Ascending aorta (tissue), 2 donors: ENCODE measurements at regions not wholly inside any gene's neighbourhood (a gene's known extent, or its start where the extent isn't known, plus 50 kb on each side); places are given as distances from the start of the nearest gene placed in this dataset.

Experiments used
- DNase-seq, 2 donors: peaks; one replicate each; pipeline ENCODE4 v3.0.0-alpha.2; 2019; ENCODE audit warnings: low spot score in 2 of 2
- H3K27ac ChIP-seq, 2 donors: fragments of 200-600 bp; sonication (generic); one replicate each; pipeline ENCODE4 v1.5.1; 2016 to 2017; ENCODE audit warnings: mild to moderate bottlenecking in 1 of 2
- H3K27me3 ChIP-seq: fragments of 200-600 bp; sonication (generic); one replicate; pipeline ENCODE4 v1.5.1; 2017
- H3K36me3 ChIP-seq, 2 donors: fragments of 200-600 bp; sonication (generic); one replicate each; pipeline ENCODE4 v1.5.1; 2016
- H3K4me1 ChIP-seq, 2 donors: fragments of 200-600 bp; sonication (generic); one replicate each; pipeline ENCODE4 v1.5.1; 2016 to 2017; ENCODE audit warnings: mild to moderate bottlenecking in 1 of 2
- H3K4me3 ChIP-seq, 2 donors: fragments of 200-600 bp; sonication (generic); one replicate each; pipeline ENCODE4 v1.5.1; 2016 to 2017; ENCODE audit warnings: mild to moderate bottlenecking in 1 of 2
- H3K9me3 ChIP-seq, 2 donors: fragments of 200-600 bp; sonication (generic); one replicate each; pipeline ENCODE4 v1.5.1; 2016
- intact Hi-C: fragments of 100-400 bp; cut with DNase I; formaldehyde crosslinking; loops from one replicate; pipeline ENCODE4 v1.15.1; 2023
- TF ChIP-seq, protein P1 (sequence below), 3 experiments: fragments of 200-600 bp in 2 of 3; fragments of 450-650 bp in 1 of 3; sonication (generic) in 2 of 3; IDR thresholded peaks; one replicate each; pipeline ENCODE4 v1.5.1; 2016 to 2019; ENCODE audit warnings: antibody characterized with exemption in 3 of 3, mild to moderate bottlenecking in 1 of 3, moderate library complexity in 1 of 3

DNA sequence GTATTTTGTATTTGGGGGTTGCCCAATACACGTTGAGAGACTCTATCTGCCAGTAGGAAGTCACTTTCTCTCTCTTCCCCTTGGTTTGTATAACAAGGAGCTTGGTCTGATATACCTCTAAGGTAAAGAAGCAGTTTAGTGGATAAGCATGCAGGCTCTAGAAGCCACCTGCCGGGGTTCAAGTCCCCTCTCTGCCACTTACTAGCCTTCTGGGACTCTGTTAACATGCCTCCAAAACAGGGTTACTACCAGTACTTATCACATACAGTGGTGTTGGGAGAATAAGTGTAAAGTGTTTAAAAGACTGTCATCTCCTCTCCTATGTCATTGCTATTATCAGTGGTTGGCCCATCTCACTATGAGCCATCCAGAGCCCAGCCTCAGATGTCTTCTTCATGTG lies 156.1 kb upstream of the HS3ST3A1 start:
- no peaks in the 10 kb centered on the region for H3K9me3 ChIP-seq
- no peaks in the 10 kb centered on the region for H3K36me3 ChIP-seq
- H3K27me3 ChIP-seq: no peaks in the 10 kb centered on the region
- TF ChIP-seq, protein P1, sequence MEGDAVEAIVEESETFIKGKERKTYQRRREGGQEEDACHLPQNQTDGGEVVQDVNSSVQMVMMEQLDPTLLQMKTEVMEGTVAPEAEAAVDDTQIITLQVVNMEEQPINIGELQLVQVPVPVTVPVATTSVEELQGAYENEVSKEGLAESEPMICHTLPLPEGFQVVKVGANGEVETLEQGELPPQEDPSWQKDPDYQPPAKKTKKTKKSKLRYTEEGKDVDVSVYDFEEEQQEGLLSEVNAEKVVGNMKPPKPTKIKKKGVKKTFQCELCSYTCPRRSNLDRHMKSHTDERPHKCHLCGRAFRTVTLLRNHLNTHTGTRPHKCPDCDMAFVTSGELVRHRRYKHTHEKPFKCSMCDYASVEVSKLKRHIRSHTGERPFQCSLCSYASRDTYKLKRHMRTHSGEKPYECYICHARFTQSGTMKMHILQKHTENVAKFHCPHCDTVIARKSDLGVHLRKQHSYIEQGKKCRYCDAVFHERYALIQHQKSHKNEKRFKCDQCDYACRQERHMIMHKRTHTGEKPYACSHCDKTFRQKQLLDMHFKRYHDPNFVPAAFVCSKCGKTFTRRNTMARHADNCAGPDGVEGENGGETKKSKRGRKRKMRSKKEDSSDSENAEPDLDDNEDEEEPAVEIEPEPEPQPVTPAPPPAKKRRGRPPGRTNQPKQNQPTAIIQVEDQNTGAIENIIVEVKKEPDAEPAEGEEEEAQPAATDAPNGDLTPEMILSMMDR (IDR thresholded peaks at IDR 0.05): no peak
- intact Hi-C loops: no loop called here
- H3K4me3 ChIP-seq: no peak overlapping the region
- no peaks in the 10 kb centered on the region for H3K4me1 ChIP-seq
- no peak for DNase-seq
- no peak overlapping the region for H3K27ac ChIP-seq

DNA sequence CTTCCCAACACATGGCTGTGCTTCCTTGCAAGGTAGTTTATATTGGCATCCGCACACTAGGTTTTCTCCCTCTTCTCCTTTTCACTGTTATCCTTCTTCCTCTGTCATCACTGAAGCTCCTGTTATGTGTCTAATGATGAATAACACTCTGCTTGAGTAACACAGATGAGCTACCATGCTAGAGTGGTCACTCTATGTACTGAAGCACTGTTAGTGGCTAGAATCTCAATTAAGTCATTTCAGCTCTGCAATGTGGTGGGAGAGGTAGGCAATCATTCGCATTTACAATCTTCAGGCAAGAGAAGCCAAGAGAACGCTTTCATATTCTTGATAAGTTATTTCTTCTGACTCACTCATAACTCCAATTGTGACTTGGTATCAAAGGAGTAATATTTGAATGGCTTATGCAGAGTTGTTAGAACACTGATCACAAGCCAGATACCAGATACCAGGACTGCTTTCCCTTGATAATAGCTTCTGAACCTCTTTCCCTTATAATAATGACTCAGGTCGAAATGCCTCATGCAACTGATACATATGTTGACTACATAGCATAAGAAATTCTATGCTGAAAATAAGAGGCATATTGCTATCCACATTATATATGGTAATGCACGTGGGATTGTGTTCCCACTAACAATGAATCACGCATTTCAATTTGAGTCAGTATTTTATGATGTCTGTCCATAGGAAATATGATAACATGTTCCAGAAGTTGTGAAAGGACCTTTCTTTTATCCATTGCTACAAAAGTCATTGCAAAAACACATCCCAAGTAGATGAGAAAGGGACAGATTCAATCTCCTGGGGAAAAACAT lies 158.0 kb upstream of the HS3ST3A1 start:
- TF ChIP-seq, protein P1 (IDR thresholded peaks at IDR 0.05): no peak
- Histone ChIP-seq H3K27me3 (no peaks in the 10 kb centered on the region), H3K4me3 (no peak overlapping the region), H3K27ac (no peak overlapping the region), H3K9me3 (no peaks in the 10 kb centered on the region), H3K36me3 (no peaks in the 10 kb centered on the region), H3K4me1 (no peaks in the 10 kb centered on the region)
- intact Hi-C loops: no loop called here
- DNase-seq: no peak

DNA sequence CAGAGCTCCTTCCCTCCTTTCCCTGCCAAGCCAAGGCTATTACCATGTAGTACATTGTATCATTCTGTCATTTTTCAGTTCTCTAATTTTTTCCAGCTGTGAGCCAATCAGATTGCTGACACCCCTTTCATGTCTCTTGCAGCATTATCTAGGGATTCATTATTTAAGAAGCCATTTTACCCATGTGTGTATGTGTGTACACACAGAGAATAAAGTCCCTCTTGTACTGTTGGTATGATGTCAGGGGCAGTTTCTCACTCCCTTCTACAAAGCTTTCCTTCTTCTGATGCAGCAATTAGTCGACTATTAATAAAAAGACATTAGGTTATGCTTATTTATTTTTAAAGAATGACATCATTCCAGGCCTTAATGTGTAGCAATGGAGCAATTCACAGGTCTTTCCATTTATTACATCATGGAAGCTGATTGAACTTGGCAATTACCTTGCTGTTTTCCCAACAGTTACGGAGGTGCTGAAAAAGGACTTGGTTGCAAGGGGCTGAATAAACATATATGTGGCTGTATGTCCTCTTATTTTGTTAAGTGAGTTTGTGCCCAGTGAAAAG lies 159.4 kb upstream of the HS3ST3A1 start:
- TF ChIP-seq, protein P1 (IDR thresholded peaks at IDR 0.05): no peak
- intact Hi-C loops: no loop called here
- Histone ChIP-seq H3K4me1 (no peaks in the 10 kb centered on the region), H3K36me3 (no peaks in the 10 kb centered on the region), H3K27ac (no peak overlapping the region), H3K9me3 (no peaks in the 10 kb centered on the region), H3K27me3 (no peaks in the 10 kb centered on the region), H3K4me3 (no peak overlapping the region)
- no peak for DNase-seq

DNA sequence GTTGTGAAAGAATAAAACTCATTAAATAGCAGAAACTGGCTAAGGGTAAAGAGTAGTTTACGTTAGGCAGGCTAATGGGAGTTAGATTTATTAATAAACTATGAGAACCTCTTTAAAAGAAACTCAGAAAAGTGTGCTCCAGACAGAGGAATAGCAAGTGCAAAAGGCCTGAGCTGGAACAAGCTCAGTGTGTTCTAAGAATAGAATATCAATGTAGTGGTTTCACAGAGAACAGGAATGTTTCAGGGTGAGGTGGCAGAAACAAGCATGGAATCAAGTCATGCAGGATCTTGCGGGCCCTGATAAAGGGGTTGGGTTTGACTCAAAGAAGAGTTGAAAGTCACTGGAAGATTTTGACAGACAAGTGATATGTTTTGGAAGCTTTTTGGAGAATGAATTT lies 164.0 kb upstream of the HS3ST3A1 start:
- Histone ChIP-seq H3K4me1 (no peaks in the 10 kb centered on the region), H3K36me3 (no peaks in the 10 kb centered on the region), H3K4me3 (no peak overlapping the region), H3K27ac (no peak overlapping the region), H3K27me3 (no peaks in the 10 kb centered on the region), H3K9me3 (no peaks in the 10 kb centered on the region)
- no peak for DNase-seq
- intact Hi-C loops: no loop called here
- TF ChIP-seq, protein P1 (IDR thresholded peaks at IDR 0.05): no peak

DNA sequence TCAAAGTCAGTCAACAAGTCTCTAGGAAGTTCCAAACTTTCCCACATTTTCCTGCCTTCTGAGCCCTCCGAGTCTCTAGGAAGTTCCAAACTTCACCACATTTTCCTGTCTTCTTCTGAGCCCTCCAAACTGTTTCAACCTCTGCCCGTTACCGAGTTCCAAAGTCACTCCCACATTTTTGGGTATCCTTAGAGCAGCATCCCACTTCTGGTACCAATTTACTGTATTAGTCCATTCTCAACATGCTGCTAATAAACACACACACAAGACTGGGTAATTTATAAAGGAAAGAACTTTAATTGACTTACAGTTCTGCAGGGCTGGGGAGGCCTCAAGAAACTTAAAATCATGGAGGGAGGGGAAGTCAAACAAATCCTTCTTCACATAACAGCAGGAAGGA lies 169.0 kb upstream of the HS3ST3A1 start:
- H3K4me3 ChIP-seq: no peak overlapping the region
- TF ChIP-seq, protein P1 (IDR thresholded peaks at IDR 0.05): no peak
- no peaks in the 10 kb centered on the region for H3K4me1 ChIP-seq
- no peaks in the 10 kb centered on the region for H3K9me3 ChIP-seq
- no peaks in the 10 kb centered on the region for H3K36me3 ChIP-seq
- H3K27ac ChIP-seq: no peak overlapping the region
- intact Hi-C loops: no loop called here
- no peaks in the 10 kb centered on the region for H3K27me3 ChIP-seq
- no peak for DNase-seq
